ENCODE measurements at regions not wholly inside any gene's neighbourhood (a gene's known extent, or its start where the extent isn't known, plus 50 kb on each side); places are given as distances from the start of the nearest gene placed in this dataset.

GRCh38 chr9:36765077-36765390 lies 192.3 kb downstream of the MELK start:
- no peaks in the 10 kb centered on the region for H3K9me3 ChIP-seq (ENCODE audit: low read length)
- H3K36me3 ChIP-seq (ENCODE audit: insufficient read depth, low read length): no peaks in the 10 kb centered on the region
- H3K9ac ChIP-seq (ENCODE audit: low read length): no peak overlapping the region
- H3K27me3 ChIP-seq (ENCODE audit: control insufficient read depth in 1 of 2, insufficient read depth in 2 of 2, low read length in 2 of 2): peaks cover 6 to 12% of the 10 kb centered on the region in 2 donors
- no peak overlapping the region for H3K27ac ChIP-seq (ENCODE audit: low read depth, low read length)
- H3K4me1 ChIP-seq (ENCODE audit: insufficient read depth, low read length): no peaks in the 10 kb centered on the region
- no peak overlapping the region for H3K4me3 ChIP-seq (ENCODE audit: low read depth in 1 of 2, low read length in 2 of 2)

- H3K27me3 ChIP-seq (ENCODE audit: control insufficient read depth in 1 of 2, insufficient read depth in 2 of 2, low read length in 2 of 2): peaks cover 6 to 12% of the 10 kb centered on the region in 2 donors
- H3K4me3 ChIP-seq (ENCODE audit: low read depth in 1 of 2, low read length in 2 of 2): peak overlapping the region in 1 of 2 donors; percentile 35
- H3K9ac ChIP-seq (ENCODE audit: low read length): no peak overlapping the region
- H3K36me3 ChIP-seq (ENCODE audit: insufficient read depth, low read length): no peaks in the 10 kb centered on the region
- no peak overlapping the region for H3K27ac ChIP-seq (ENCODE audit: low read depth, low read length)
- H3K9me3 ChIP-seq (ENCODE audit: low read length): no peaks in the 10 kb centered on the region
- no peaks in the 10 kb centered on the region for H3K4me1 ChIP-seq (ENCODE audit: insufficient read depth, low read length)
Measured at GRCh38 chr9:36765468-36766341, 193.0 kb downstream of the MELK start.

- peaks cover 4 to 14% of the 10 kb centered on the region in 2 donors for H3K27me3 ChIP-seq (ENCODE audit: control insufficient read depth in 1 of 2, insufficient read depth in 2 of 2, low read length in 2 of 2)
- H3K4me1 ChIP-seq (ENCODE audit: insufficient read depth, low read length): no peaks in the 10 kb centered on the region
- H3K36me3 ChIP-seq (ENCODE audit: insufficient read depth, low read length): no peaks in the 10 kb centered on the region
- no peaks in the 10 kb centered on the region for H3K9me3 ChIP-seq (ENCODE audit: low read length)
- no peak overlapping the region for H3K4me3 ChIP-seq (ENCODE audit: low read depth in 1 of 2, low read length in 2 of 2)
- H3K9ac ChIP-seq (ENCODE audit: low read length): no peak overlapping the region
- H3K27ac ChIP-seq (ENCODE audit: low read depth, low read length): no peak overlapping the region
Measured at GRCh38 chr9:36768677-36769076, 196.0 kb downstream of the MELK start.

GRCh38 chr9:36770025-36770424 lies 197.3 kb downstream of the MELK start:
- Histone ChIP-seq H3K9me3 (ENCODE audit: low read length) (no peaks in the 10 kb centered on the region), H3K27me3 (ENCODE audit: control insufficient read depth in 1 of 2, insufficient read depth in 2 of 2, low read length in 2 of 2) (peaks cover 0 to 10% of the 10 kb centered on the region in 2 donors), H3K9ac (ENCODE audit: low read length) (no peak overlapping the region), H3K27ac (ENCODE audit: low read depth, low read length) (no peak overlapping the region), H3K4me3 (ENCODE audit: low read depth in 1 of 2, low read length in 2 of 2) (no peak overlapping the region), H3K36me3 (ENCODE audit: insufficient read depth, low read length) (no peaks in the 10 kb centered on the region), H3K4me1 (ENCODE audit: insufficient read depth, low read length) (no peaks in the 10 kb centered on the region)

- Histone ChIP-seq H3K9ac (ENCODE audit: low read length) (no peak overlapping the region), H3K36me3 (ENCODE audit: insufficient read depth, low read length) (no peaks in the 10 kb centered on the region), H3K9me3 (ENCODE audit: low read length) (no peaks in the 10 kb centered on the region), H3K4me3 (ENCODE audit: low read depth in 1 of 2, low read length in 2 of 2) (no peak overlapping the region), H3K27me3 (ENCODE audit: control insufficient read depth in 1 of 2, insufficient read depth in 2 of 2, low read length in 2 of 2) (peaks cover 0 to 10% of the 10 kb centered on the region in 2 donors), H3K4me1 (ENCODE audit: insufficient read depth, low read length) (no peaks in the 10 kb centered on the region), H3K27ac (ENCODE audit: low read depth, low read length) (no peak overlapping the region)
Measured at GRCh38 chr9:36772449-36773403, 200.0 kb downstream of the MELK start.

GRCh38 chr9:36778682-36779081 lies 206.0 kb downstream of the MELK start:
- no peak overlapping the region for H3K4me3 ChIP-seq (ENCODE audit: low read depth in 1 of 2, low read length in 2 of 2)
- H3K27ac ChIP-seq (ENCODE audit: low read depth, low read length): no peak overlapping the region
- peaks cover 4 to 11% of the 10 kb centered on the region in 2 donors for H3K27me3 ChIP-seq (ENCODE audit: control insufficient read depth in 1 of 2, insufficient read depth in 2 of 2, low read length in 2 of 2)
- H3K9ac ChIP-seq (ENCODE audit: low read length): no peak overlapping the region
- H3K36me3 ChIP-seq (ENCODE audit: insufficient read depth, low read length): no peaks in the 10 kb centered on the region
- H3K9me3 ChIP-seq (ENCODE audit: low read length): no peaks in the 10 kb centered on the region
- H3K4me1 ChIP-seq (ENCODE audit: insufficient read depth, low read length): no peaks in the 10 kb centered on the region

- Histone ChIP-seq H3K9ac (ENCODE audit: low read length) (no peak overlapping the region), H3K27ac (ENCODE audit: low read depth, low read length) (no peak overlapping the region), H3K27me3 (ENCODE audit: control insufficient read depth in 1 of 2, insufficient read depth in 2 of 2, low read length in 2 of 2) (peaks cover 4 to 17% of the 10 kb centered on the region in 2 donors), H3K4me1 (ENCODE audit: insufficient read depth, low read length) (no peaks in the 10 kb centered on the region), H3K4me3 (ENCODE audit: low read depth in 1 of 2, low read length in 2 of 2) (no peak overlapping the region), H3K9me3 (ENCODE audit: low read length) (no peaks in the 10 kb centered on the region), H3K36me3 (ENCODE audit: insufficient read depth, low read length) (no peaks in the 10 kb centered on the region)
Measured at GRCh38 chr9:36779582-36779981, 206.9 kb downstream of the MELK start.

- Histone ChIP-seq H3K4me1 (ENCODE audit: insufficient read depth, low read length) (no peaks in the 10 kb centered on the region), H3K9me3 (ENCODE audit: low read length) (no peaks in the 10 kb centered on the region), H3K9ac (ENCODE audit: low read length) (no peak overlapping the region), H3K27me3 (ENCODE audit: control insufficient read depth in 1 of 2, insufficient read depth in 2 of 2, low read length in 2 of 2) (peaks cover 4 to 17% of the 10 kb centered on the region in 2 donors), H3K27ac (ENCODE audit: low read depth, low read length) (no peak overlapping the region), H3K4me3 (ENCODE audit: low read depth in 1 of 2, low read length in 2 of 2) (no peak overlapping the region), H3K36me3 (ENCODE audit: insufficient read depth, low read length) (no peaks in the 10 kb centered on the region)
Measured at GRCh38 chr9:36780186-36780585, 207.5 kb downstream of the MELK start.

GRCh38 chr9:36781533-36781932 lies 208.8 kb downstream of the MELK start:
- H3K27me3 ChIP-seq (ENCODE audit: control insufficient read depth in 1 of 2, insufficient read depth in 2 of 2, low read length in 2 of 2): peaks cover 4 to 17% of the 10 kb centered on the region in 2 donors

More at GRCh38 chr9:36781533-36781932, 208.8 kb downstream of the MELK start:
- Histone ChIP-seq H3K9me3 (ENCODE audit: low read length) (no peaks in the 10 kb centered on the region), H3K36me3 (ENCODE audit: insufficient read depth, low read length) (no peaks in the 10 kb centered on the region), H3K4me3 (ENCODE audit: low read depth in 1 of 2, low read length in 2 of 2) (no peak overlapping the region), H3K9ac (ENCODE audit: low read length) (no peak overlapping the region), H3K27ac (ENCODE audit: low read depth, low read length) (no peak overlapping the region), H3K4me1 (ENCODE audit: insufficient read depth, low read length) (no peaks in the 10 kb centered on the region)
